SIG-M5 (cell line): ENCODE measurements at regions not wholly inside any gene's neighbourhood (a gene's known extent, or its start where the extent isn't known, plus 50 kb on each side); places are given as distances from the start of the nearest gene placed in this dataset.
A peak's percentile ranks its signal among the peaks of the same experiment; 100 is the strongest.

Experiments used
- DNase-seq: peaks from one replicate; lab custom pipeline; 2025; lab: John Stamatoyannopoulos, UW

- no peak for DNase-seq
These were observed 186.5 kb upstream of the FSTL5 start for GRCh38 chr4:162350331-162350730.

- DNase-seq: no peak
These were observed 185.6 kb upstream of the FSTL5 start for GRCh38 chr4:162349395-162349794.

- DNase-seq: no peak
These were observed 184.0 kb upstream of the FSTL5 start for GRCh38 chr4:162347842-162348213.

GRCh38 chr4:162347156-162347841 lies 183.5 kb upstream of the FSTL5 start:
- DNase-seq: no peak

GRCh38 chr4:162343967-162344366 lies 180.2 kb upstream of the FSTL5 start:
- DNase-seq: no peak

GRCh38 chr4:162341533-162341932 lies 177.7 kb upstream of the FSTL5 start:
- no peak for DNase-seq

- DNase-seq: no peak
These were observed 160.1 kb upstream of the FSTL5 start for GRCh38 chr4:162323919-162324318.

GRCh38 chr4:162322054-162322453 lies 158.3 kb upstream of the FSTL5 start:
- DNase-seq: no peak

GRCh38 chr4:162285753-162286152 lies 122.0 kb upstream of the FSTL5 start:
- DNase-seq: no peak

- DNase-seq: no peak
These were observed 118.9 kb upstream of the FSTL5 start for GRCh38 chr4:162282684-162283083.

GRCh38 chr4:162274354-162274753 lies 110.6 kb upstream of the FSTL5 start:
- peak; percentile 42 for DNase-seq

- DNase-seq: no peak
These were observed 108.4 kb upstream of the FSTL5 start for GRCh38 chr4:162272215-162272614.

- no peak for DNase-seq
These were observed 105.1 kb upstream of the FSTL5 start for GRCh38 chr4:162268911-162269310.

GRCh38 chr4:162265802-162266201 lies 102.0 kb upstream of the FSTL5 start:
- no peak for DNase-seq

GRCh38 chr4:162245051-162245450 lies 81.3 kb upstream of the FSTL5 start:
- no peak for DNase-seq

GRCh38 chr4:162241857-162242256 lies 78.1 kb upstream of the FSTL5 start:
- DNase-seq: no peak

GRCh38 chr4:162239992-162240769 lies 76.4 kb upstream of the FSTL5 start:
- DNase-seq: no peak

GRCh38 chr4:162237676-162238075 lies 73.9 kb upstream of the FSTL5 start:
- no peak for DNase-seq

- DNase-seq: no peak
These were observed 70.8 kb upstream of the FSTL5 start for GRCh38 chr4:162234595-162234994.

GRCh38 chr4:162232349-162232748 lies 68.5 kb upstream of the FSTL5 start:
- DNase-seq: no peak

- no peak for DNase-seq
These were observed 65.9 kb upstream of the FSTL5 start for GRCh38 chr4:162229670-162230069.

GRCh38 chr4:162221148-162221547 lies 57.3 kb upstream of the FSTL5 start:
- no peak for DNase-seq
